NT2/D1 (cell line): ENCODE measurements at regions not wholly inside any gene's neighbourhood (a gene's known extent, or its start where the extent isn't known, plus 50 kb on each side); places are given as distances from the start of the nearest gene placed in this dataset.
"Not testable (repeated sequence)": the region's sequence is repeated elsewhere in the genome, so short reads cannot be mapped to it uniquely, and the experiment has no call there.

Experiments used
- DNase-seq: peaks from one replicate; pipeline ENCODE4 v3.0.0-alpha.2; 2011; ENCODE audit warnings: low read depth, low spot score
- H3K27me3 ChIP-seq: 2 replicates; pipeline ENCODE4 v1.6.0; 2011; ENCODE audit warnings: mild to moderate bottlenecking; ENCODE audit not compliant: insufficient read length, insufficient read depth
- H3K36me3 ChIP-seq: 2 replicates; pipeline ENCODE4 v1.6.1; 2011; ENCODE audit warnings: mild to moderate bottlenecking, low read length, mixed read lengths; ENCODE audit not compliant: insufficient read depth, insufficient read length
- H3K4me1 ChIP-seq: 2 replicates; pipeline ENCODE4 v1.5.1; 2011; ENCODE audit not compliant: insufficient read depth, insufficient read length
- H3K4me3 ChIP-seq: 2 replicates; pipeline ENCODE4 v1.5.1; 2011; ENCODE audit warnings: low read depth; ENCODE audit not compliant: insufficient read length
- H3K9ac ChIP-seq: 2 replicates; pipeline ENCODE4 v1.6.0; 2011; ENCODE audit warnings: low read depth; ENCODE audit not compliant: insufficient read length
- H3K9me3 ChIP-seq: 2 replicates; pipeline ENCODE4 v1.5.1; 2011; ENCODE audit warnings: mild to moderate bottlenecking, low read length; ENCODE audit not compliant: insufficient read depth
- SUZ12 ChIP-seq: IDR thresholded peaks from 2 replicates; pipeline ENCODE4 v1.6.1; 2011; ENCODE audit not compliant: insufficient read length, insufficient read depth; ENCODE audit errors: extremely low read depth
- YY1 ChIP-seq: IDR thresholded peaks from 2 replicates; pipeline ENCODE4 v1.6.1; 2011; ENCODE audit not compliant: insufficient read length, insufficient read depth
- ZNF274 ChIP-seq: IDR thresholded peaks from 2 replicates; pipeline ENCODE4 v1.6.1; 2011; ENCODE audit warnings: mild to moderate bottlenecking, low read depth, low read length

DNA sequence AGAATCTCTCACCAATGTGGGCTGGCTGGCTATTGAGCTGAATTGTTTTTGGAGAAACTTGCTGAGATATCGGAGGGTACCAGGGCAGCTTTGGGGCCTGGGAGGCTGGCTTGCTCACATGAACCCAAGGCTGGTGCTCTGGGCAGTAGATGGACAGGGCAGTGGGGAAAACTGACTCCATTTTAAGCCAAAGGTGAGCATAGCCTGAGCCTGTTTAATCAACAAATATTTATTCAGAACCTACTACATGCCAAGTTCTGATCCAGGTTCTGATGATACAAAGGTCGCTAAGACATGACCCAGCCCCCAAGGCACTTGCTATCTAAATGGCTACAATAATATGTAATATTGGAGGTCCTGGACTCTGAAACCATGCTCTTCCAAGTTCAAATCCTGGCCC lies 86.6 kb downstream of the BUB3 start:
- Histone ChIP-seq H3K4me1 (no peaks in the 10 kb centered on the region), H3K27me3 (no peaks in the 10 kb centered on the region), H3K36me3 (no peaks in the 10 kb centered on the region), H3K9ac (no peak overlapping the region), H3K9me3 (no peaks in the 10 kb centered on the region), H3K4me3 (no peak overlapping the region)
- no peak for DNase-seq
- TF ChIP-seq SUZ12 (no peak), YY1 (no peak), ZNF274 (no peak)

DNA sequence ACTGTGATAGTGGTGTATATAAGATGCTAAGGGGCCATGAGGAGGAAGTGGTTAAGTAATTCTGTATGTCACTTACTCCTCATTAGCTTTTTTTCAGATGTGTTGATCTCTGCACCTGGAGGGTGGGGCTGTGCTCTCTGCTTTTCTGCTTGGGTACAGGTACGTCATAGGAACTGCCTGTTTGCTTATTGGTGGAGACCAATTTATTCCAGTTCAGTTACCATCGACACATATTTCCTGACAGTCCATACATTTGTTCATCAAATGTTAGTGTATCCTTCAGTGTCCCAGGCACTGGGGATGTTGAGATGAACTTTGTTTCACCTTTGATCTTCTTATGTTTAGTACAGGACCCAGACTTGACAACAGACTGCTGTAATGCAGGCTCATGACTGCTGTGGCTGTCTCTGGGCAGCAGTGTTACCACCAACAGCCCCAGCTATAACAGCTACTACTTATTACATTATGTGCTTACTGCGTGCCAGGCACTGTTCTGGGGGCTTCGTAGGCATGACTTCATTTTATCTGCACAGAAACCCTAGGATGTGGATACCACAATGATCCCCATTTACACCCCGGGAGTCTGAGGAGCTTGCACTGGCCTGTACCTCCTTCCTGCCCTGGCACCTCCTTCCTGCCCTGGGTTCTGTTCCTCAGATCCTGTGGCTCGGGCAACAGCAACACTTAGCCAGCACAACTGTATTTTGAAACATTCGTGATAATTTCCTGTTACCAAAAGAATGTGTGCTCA lies 87.4 kb downstream of the BUB3 start:
- no peak for TF ChIP-seq SUZ12
- TF ChIP-seq YY1 = no peak
- TF ChIP-seq ZNF274 = no peak
- Histone ChIP-seq H3K9me3 (no peaks in the 10 kb centered on the region), H3K4me1 (no peaks in the 10 kb centered on the region), H3K27me3 (no peaks in the 10 kb centered on the region), H3K36me3 (no peaks in the 10 kb centered on the region), H3K9ac (no peak overlapping the region), H3K4me3 (no peak overlapping the region)
- no peak for DNase-seq

DNA sequence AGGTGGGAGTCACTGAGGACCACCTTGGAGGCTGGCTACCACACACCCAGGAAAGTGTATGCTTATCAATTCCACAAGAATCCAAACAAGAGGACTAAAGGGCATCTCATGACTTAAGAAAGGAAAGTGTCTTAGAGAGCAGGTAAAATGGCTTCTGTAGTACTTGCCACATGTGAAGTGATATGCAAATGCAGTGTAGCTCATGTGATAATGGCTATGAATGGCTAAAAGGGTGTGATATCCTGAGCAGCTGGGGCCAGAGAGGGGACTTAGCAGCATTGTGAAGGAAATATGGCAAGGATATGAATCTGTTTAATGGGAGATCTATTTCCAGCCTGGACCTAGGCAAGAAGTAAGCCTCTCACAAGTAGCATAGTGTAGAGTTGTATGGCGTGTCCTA lies 90.5 kb downstream of the BUB3 start:
- no peaks in the 10 kb centered on the region for H3K27me3 ChIP-seq
- H3K4me1 ChIP-seq = no peaks in the 10 kb centered on the region
- DNase-seq = no peak
- H3K36me3 ChIP-seq = no peaks in the 10 kb centered on the region
- no peak overlapping the region for H3K9ac ChIP-seq
- H3K4me3 ChIP-seq = no peak overlapping the region
- H3K9me3 ChIP-seq = no peaks in the 10 kb centered on the region
- no peak for TF ChIP-seq SUZ12
- no peak for TF ChIP-seq YY1
- no peak for TF ChIP-seq ZNF274

DNA sequence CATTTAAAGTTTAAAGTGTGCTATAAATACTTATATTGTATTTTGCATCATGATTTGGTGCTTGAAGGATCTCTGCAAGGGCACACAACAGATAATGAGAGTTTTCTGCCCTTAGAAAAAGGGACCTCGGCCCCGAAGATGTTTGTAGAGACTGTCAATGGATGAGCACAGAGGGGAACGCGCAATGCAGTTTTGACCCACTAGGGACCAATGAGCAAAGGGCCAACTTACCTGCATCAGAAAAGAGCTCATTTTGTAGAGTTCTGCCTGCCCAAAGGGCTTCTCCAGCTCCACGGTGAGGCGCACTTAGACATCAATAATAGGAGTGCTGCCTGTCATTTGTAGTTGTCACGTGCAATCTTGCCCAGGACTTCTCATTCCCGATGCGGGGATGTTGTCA lies 91.1 kb downstream of the BUB3 start:
- Histone ChIP-seq H3K4me1 (no peaks in the 10 kb centered on the region), H3K9me3 (no peaks in the 10 kb centered on the region), H3K27me3 (no peaks in the 10 kb centered on the region), H3K36me3 (no peaks in the 10 kb centered on the region), H3K9ac (no peak overlapping the region), H3K4me3 (no peak overlapping the region)
- DNase-seq = no peak
- TF ChIP-seq YY1 (no peak), SUZ12 (no peak), ZNF274 (no peak)

DNA sequence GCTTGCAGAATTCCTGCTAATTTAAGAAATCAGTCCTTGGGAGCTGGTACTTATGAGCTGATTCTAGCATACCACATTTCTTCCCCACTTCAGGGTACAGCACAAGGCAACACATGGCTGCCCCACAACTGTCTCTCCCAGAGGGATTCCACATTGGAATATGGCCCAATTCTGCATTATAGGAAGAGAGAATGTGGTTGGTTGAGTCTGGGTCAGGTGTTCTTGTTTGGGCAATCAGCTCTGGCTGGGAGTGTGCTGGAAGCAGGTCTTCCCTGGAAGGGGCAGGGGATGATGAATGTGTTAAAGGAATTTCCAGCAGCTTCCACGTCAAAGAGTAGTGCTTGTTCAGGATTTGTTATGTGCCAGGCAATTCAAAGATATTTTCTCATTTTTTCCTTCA lies 95.7 kb downstream of the BUB3 start:
- Histone ChIP-seq H3K4me1 (no peaks in the 10 kb centered on the region), H3K9me3 (0 out of 2 replicates have a peak, but pooled peaks cover under 1% of the 10 kb centered on the region), H3K27me3 (no peaks in the 10 kb centered on the region), H3K9ac (no peak overlapping the region), H3K4me3 (no peak overlapping the region), H3K36me3 (no peaks in the 10 kb centered on the region)
- no peak for TF ChIP-seq ZNF274
- TF ChIP-seq SUZ12 = no peak
- no peak for TF ChIP-seq YY1
- no peak for DNase-seq

DNA sequence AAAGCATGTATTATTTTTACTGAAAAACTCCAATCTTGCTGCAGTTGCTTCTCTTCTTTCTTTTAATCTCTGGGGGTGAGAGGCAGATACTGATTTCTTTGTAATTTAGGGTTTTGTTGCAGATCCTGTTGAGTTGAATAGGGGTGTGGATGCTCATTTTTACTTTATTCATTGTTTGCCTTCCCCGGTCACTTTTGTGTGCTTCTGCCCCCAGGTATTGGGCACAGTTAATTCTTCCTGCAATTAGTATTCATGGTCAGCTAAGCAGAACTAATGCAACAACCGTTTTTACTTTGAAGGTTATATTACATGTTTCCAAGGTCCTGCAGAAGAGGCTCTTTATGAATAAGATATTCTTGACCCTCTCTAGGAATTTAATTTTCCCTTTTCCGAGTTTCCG lies 96.4 kb downstream of the BUB3 start:
- Histone ChIP-seq H3K4me1 (no peaks in the 10 kb centered on the region), H3K9ac (no peak overlapping the region), H3K9me3 (0 out of 2 replicates have a peak, but pooled peaks cover 3% of the 10 kb centered on the region), H3K27me3 (no peaks in the 10 kb centered on the region), H3K36me3 (no peaks in the 10 kb centered on the region), H3K4me3 (no peak overlapping the region)
- no peak for DNase-seq
- no peak for TF ChIP-seq ZNF274
- TF ChIP-seq YY1 = no peak
- TF ChIP-seq SUZ12 = no peak

DNA sequence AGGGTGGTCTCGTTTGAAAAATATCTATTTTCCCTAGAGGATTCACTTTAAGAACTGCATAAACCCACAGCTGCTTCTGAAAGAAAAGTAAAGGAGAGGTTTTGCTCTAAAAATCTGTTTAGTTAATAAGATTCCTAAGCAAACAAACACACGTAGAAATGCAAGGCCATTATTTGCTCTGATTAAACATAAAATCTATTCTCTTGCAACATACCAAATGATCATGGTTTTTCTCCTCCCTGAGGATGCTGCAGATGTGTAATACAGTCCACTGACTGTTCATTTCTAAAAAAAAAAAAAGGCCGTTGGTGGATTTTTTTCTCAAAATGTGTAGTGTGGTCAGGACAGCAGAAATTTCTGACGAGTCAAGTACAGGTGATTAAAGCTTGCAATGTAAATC lies 98.6 kb downstream of the BUB3 start:
- H3K4me3 ChIP-seq = no peak overlapping the region
- no peaks in the 10 kb centered on the region for H3K27me3 ChIP-seq
- H3K36me3 ChIP-seq = no peaks in the 10 kb centered on the region
- 0 out of 2 replicates have a peak, but pooled peaks cover 3% of the 10 kb centered on the region for H3K9me3 ChIP-seq
- no peaks in the 10 kb centered on the region for H3K4me1 ChIP-seq
- no peak for DNase-seq
- H3K9ac ChIP-seq = no peak overlapping the region
- TF ChIP-seq SUZ12 = no peak
- TF ChIP-seq ZNF274 = no peak
- no peak for TF ChIP-seq YY1

DNA sequence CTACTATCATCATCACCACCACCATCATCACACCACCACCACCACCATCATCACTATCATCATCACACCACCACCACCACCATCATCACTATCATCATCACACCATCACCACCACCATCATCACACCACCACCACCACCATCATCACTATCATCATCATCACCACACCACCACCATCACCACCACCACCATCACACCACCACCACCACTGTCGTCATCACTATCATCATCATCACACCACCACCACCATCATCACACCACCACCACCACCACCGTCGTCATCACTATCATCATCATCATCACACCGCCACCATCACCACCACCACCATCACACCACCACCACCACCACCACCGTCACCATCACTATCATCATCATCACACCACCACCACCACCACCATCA lies 100.1 kb downstream of the BUB3 start:
- not testable (repeated sequence) for H3K4me3 ChIP-seq, H3K9ac ChIP-seq, DNase-seq, H3K36me3 ChIP-seq, H3K9me3 ChIP-seq, H3K27me3 ChIP-seq, H3K4me1 ChIP-seq
